Hepatocyte (in vitro differentiated cells): ENCODE measurements at regions not wholly inside any gene's neighbourhood (a gene's known extent, or its start where the extent isn't known, plus 50 kb on each side); places are given as distances from the start of the nearest gene placed in this dataset.

Experiments
- CTCF ChIP-seq: fragments of 200-600 bp; sonication (generic); IDR thresholded peaks from 2 replicates; pipeline ENCODE4 v1.5.1; 2016; ENCODE audit warnings: antibody characterized with exemption, mild to moderate bottlenecking; ENCODE audit not compliant: poor library complexity
- EZH2phosphoT487 ChIP-seq: fragments of 200-600 bp; sonication (generic); IDR thresholded peaks from one replicate; pipeline ENCODE4 v1.6.1; 2018; ENCODE audit warnings: antibody characterized with exemption, mild to moderate bottlenecking, low read depth, moderate library complexity; ENCODE audit not compliant: unreplicated experiment, severe bottlenecking

- TF ChIP-seq CTCF (no peak), EZH2phosphoT487 (no peak)
Observed at GRCh38 chr1:30427545-30427944, 295.8 kb downstream of the MATN1 start.
